ENCODE measurements at regions not wholly inside any gene's neighbourhood (a gene's known extent, or its start where the extent isn't known, plus 50 kb on each side); places are given as distances from the start of the nearest gene placed in this dataset.
"Not testable (repeated sequence)": the region's sequence is repeated elsewhere in the genome, so short reads cannot be mapped to it uniquely, and the experiment has no call there.

- intact Hi-C loops (cut with DNase I), result no loop called here
- no peaks in the 10 kb centered on the region for H3K27me3 ChIP-seq
- no peak for DNase-seq
- H3K27ac ChIP-seq, result no peak overlapping the region
- no peak for TF ChIP-seq POLR2A (IDR thresholded peaks at IDR 0.05)
- TF ChIP-seq, protein P1, sequence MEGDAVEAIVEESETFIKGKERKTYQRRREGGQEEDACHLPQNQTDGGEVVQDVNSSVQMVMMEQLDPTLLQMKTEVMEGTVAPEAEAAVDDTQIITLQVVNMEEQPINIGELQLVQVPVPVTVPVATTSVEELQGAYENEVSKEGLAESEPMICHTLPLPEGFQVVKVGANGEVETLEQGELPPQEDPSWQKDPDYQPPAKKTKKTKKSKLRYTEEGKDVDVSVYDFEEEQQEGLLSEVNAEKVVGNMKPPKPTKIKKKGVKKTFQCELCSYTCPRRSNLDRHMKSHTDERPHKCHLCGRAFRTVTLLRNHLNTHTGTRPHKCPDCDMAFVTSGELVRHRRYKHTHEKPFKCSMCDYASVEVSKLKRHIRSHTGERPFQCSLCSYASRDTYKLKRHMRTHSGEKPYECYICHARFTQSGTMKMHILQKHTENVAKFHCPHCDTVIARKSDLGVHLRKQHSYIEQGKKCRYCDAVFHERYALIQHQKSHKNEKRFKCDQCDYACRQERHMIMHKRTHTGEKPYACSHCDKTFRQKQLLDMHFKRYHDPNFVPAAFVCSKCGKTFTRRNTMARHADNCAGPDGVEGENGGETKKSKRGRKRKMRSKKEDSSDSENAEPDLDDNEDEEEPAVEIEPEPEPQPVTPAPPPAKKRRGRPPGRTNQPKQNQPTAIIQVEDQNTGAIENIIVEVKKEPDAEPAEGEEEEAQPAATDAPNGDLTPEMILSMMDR (IDR thresholded peaks at IDR 0.05), result no peak
- H3K4me1 ChIP-seq, result no peaks in the 10 kb centered on the region
- H3K9me3 ChIP-seq, result no peaks in the 10 kb centered on the region
- no peak overlapping the region for H3K4me3 ChIP-seq
- ATAC-seq, result no peak
- H3K36me3 ChIP-seq (replicated peaks in 1 of 2; ENCODE audit: insufficient read depth in 1 of 2, low read depth in 2 of 2), result no peaks in the 10 kb centered on the region
These were observed 163.6 kb downstream of the GNAI1 start for GRCh38 chr7:80298201-80298600.

DNA sequence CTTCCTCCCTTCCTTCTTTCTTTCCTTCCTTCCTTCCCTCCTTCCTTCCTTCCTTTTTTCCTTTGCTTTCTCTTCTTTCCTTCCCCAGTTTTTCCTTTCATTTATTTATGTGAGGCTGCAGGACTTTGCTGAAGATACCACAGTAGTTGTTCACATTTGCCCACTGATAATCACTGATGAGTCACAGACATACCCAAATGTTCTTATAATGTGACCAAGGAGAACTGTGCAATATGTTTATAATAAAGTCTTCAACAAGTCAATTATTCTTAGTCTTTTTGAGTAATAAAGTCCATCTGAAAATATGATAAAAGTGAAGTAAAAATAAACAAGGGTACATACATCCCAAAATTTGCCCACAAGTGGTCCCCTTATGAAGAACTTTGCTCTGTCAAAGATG is 159.7 kb downstream of the GNAI1 start:
- no peak for ATAC-seq
- Histone ChIP-seq H3K4me1 (no peaks in the 10 kb centered on the region), H3K36me3 (replicated peaks in 1 of 2; ENCODE audit: insufficient read depth in 1 of 2, low read depth in 2 of 2) (no peaks in the 10 kb centered on the region), H3K27ac (no peak overlapping the region), H3K27me3 (no peaks in the 10 kb centered on the region), H3K4me3 (no peak overlapping the region), H3K9me3 (no peaks in the 10 kb centered on the region)
- no peak for DNase-seq
- intact Hi-C loops (cut with DNase I), result no loop called here
- TF ChIP-seq POLR2A (IDR thresholded peaks at IDR 0.05), result no peak

DNA sequence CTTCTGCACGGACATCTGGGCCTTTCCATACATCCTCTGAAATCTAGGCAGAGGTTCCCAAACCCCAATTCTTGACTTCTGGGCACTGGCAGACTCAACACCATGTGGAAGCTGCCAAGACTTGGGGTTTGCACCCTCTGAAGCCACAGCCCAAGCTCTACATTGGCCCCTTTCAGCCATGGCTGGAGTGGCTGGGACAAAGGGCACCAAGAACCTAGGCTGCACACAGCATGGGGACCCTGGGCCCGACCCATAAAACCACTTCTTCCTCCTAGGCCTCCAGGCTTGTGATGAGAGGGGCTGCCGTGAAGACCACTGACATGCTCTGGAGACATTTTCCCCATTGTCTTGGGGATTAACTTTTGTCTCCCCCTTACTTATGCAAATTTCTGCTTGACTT is 158.0 kb downstream of the GNAI1 start:
- H3K4me1 ChIP-seq; H3K9me3 ChIP-seq; H3K27me3 ChIP-seq; H3K36me3 ChIP-seq (replicated peaks in 1 of 2; ENCODE audit: insufficient read depth in 1 of 2, low read depth in 2 of 2); DNase-seq; H3K27ac ChIP-seq; H3K4me3 ChIP-seq; intact Hi-C loops (cut with DNase I); ATAC-seq: not testable (repeated sequence)
- 70 to 74% methylated on average over 3 of the region's 3 CpGs for WGBS, 2 donors

DNA sequence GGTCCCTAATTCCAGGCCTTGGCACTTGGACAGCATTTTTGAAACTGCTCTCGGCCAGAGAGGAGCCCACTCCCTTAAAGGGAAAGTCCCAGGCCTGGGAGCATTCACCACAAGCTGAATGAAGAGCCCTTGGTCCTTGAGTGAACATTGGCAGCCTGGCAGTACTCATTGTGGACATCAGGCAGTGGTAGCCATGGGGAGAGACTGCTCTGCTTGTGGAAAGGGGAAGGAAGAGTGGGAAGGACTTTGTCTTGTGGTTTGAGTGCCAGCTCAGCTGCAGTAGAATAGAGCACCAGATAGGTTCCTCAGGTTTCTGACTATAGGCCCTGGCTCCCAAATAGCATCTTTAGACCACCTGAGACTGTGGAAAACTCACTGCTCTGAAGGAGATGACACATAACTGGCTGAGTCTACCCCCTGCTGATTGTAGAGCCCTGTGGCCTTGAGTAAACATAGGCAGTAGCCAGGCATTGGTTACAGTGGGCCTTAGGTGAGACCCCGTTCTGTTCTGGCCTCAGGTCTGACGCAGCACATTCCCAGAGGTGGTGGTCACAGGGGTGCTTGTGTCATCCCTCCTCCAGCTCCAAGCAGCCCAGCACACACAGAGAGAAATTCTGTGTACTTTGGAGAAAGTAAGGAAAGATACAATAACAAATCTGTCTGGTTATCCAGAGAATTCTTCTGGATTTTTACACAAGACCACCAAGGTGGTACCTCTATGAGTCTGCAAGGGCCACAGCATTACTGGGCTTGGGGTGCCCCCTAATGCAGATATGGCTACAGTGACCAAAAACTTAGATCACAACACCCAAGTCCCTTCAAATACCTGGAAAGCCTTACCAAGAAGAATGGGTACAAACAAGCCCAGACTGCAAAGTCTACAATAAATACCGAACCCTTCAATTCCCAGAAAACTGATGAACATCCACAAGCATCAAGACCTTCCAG is 153.8 kb downstream of the GNAI1 start:
- Histone ChIP-seq H3K27ac (no peak overlapping the region), H3K4me3 (no peak overlapping the region), H3K36me3 (replicated peaks in 1 of 2; ENCODE audit: insufficient read depth in 1 of 2, low read depth in 2 of 2) (no peaks in the 10 kb centered on the region), H3K9me3 (no peaks in the 10 kb centered on the region), H3K27me3 (no peaks in the 10 kb centered on the region), H3K4me1 (no peaks in the 10 kb centered on the region)
- TF ChIP-seq POLR2A (IDR thresholded peaks at IDR 0.05), result no peak
- TF ChIP-seq, protein P1 (IDR thresholded peaks at IDR 0.05), result peak in 1 of 7 experiments; percentile 31
- ATAC-seq (no peak), DNase-seq (peak in 1 of 4 donors; percentile 14)
- intact Hi-C loops (cut with DNase I), result no loop called here
- WGBS, 2 donors, result 69 to 82% methylated on average over 4 of the region's 4 CpGs

DNA sequence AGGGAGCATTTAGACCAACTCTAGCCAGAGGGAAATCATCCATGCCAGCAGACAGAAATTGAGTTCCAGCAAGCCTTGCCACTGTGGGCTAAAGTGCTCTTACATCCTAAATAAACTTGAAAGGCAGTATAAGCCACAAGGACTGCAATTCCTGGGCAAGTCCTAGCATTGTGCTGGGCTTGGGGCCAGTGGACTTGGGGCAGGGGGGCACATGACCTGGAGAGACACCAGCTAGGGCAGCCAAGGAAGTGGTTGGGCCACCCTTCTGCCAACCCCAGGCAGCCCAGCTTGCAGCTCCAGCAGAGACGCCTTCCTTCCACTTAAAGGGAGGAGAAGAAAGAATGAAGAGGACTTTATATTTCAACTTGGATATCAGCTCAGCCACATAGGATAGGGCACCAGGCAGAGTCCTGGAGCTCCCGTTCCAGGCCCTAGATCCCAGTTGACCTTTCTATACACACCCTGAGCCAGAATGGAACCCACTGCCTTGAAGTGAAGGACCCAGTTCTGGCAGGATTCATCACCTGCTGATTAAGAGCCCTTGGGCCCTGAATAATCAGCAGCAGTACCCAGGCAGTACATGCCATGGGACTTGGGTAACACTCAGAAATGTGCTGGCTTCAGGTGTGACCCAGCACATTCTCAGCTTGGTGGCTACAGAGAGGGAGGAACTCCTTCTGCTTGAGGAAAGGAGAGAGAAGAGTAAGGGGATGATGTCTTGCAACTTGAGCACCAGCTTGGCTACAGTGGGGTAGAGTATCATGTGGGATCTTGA is 153.0 kb downstream of the GNAI1 start:
- ATAC-seq (no peak), DNase-seq (no peak)
- intact Hi-C loops (cut with DNase I), result no loop called here
- H3K4me3 ChIP-seq, result no peak overlapping the region
- H3K36me3 ChIP-seq (replicated peaks in 1 of 2; ENCODE audit: insufficient read depth in 1 of 2, low read depth in 2 of 2), result no peaks in the 10 kb centered on the region
- 85 to 90% methylated on average over 2 of the region's 2 CpGs for WGBS, 2 donors
- H3K27me3 ChIP-seq, result no peaks in the 10 kb centered on the region
- H3K27ac ChIP-seq, result no peak overlapping the region
- no peaks in the 10 kb centered on the region for H3K9me3 ChIP-seq
- TF ChIP-seq, protein P1 (IDR thresholded peaks at IDR 0.05), result no peak
- no peak for TF ChIP-seq POLR2A (IDR thresholded peaks at IDR 0.05)
- H3K4me1 ChIP-seq, result no peaks in the 10 kb centered on the region

Measured in body of pancreas (tissue), 4 donors.